OCI-LY1 (cell line): ENCODE measurements at regions not wholly inside any gene's neighbourhood (a gene's known extent, or its start where the extent isn't known, plus 50 kb on each side); places are given as distances from the start of the nearest gene placed in this dataset.

Experiments used
- H2AFZ ChIP-seq: fragments of 200-600 bp; sonication (generic), shearing (Covaris generic); 2 replicates; pipeline ENCODE4 v1.6.0; 2014; ENCODE audit warnings: antibody characterized with exemption, mild to moderate bottlenecking, low read length
- H3F3A ChIP-seq: fragments of 200-600 bp; sonication (generic), shearing (Covaris generic); 2 replicates; pipeline ENCODE4 v1.6.0; 2014; ENCODE audit warnings: mild to moderate bottlenecking, antibody characterized with exemption, low read length, moderate library complexity; ENCODE audit not compliant: insufficient read depth
- H3K27ac ChIP-seq: fragments of 200-600 bp; sonication (generic); 2 replicates; pipeline ENCODE4 v1.5.1; 2014; ENCODE audit warnings: low read length, mixed run types, mild to moderate bottlenecking, low read depth; ENCODE audit not compliant: poor library complexity, severe bottlenecking
- H3K27me3 ChIP-seq: fragments of 200-600 bp; sonication (generic); 2 replicates; pipeline ENCODE4 v1.6.0; 2014; ENCODE audit warnings: antibody characterized with exemption, mild to moderate bottlenecking, low read length, moderate library complexity; ENCODE audit not compliant: insufficient read depth
- H3K36me3 ChIP-seq: fragments of 200-600 bp; sonication (generic); 2 replicates; pipeline ENCODE4 v1.6.1; 2014; ENCODE audit warnings: mild to moderate bottlenecking, antibody characterized with exemption, low read length, moderate library complexity, mixed read lengths; ENCODE audit not compliant: insufficient read depth
- H3K4me1 ChIP-seq: fragments of 200-600 bp; sonication (generic); 2 replicates; pipeline ENCODE4 v1.5.1; 2014; ENCODE audit warnings: mild to moderate bottlenecking, low read length, moderate library complexity; ENCODE audit not compliant: insufficient read depth, severe bottlenecking
- H3K4me2 ChIP-seq: fragments of 200-600 bp; sonication (generic), shearing (Covaris generic); 2 replicates; pipeline ENCODE4 v1.6.1; 2014; ENCODE audit warnings: low read length
- H3K4me3 ChIP-seq: fragments of 200-600 bp; sonication (generic); 2 replicates; pipeline ENCODE4 v1.5.1; 2014; ENCODE audit warnings: low read length, low read depth, mild to moderate bottlenecking, mixed read lengths; ENCODE audit not compliant: poor library complexity, severe bottlenecking
- H3K79me2 ChIP-seq: fragments of 200-600 bp; shearing (Covaris generic); 2 replicates; pipeline ENCODE4 v1.6.1; 2016; ENCODE audit warnings: mixed run types, low read length, mixed read lengths; ENCODE audit not compliant: insufficient read depth
- H3K9ac ChIP-seq: fragments of 200-600 bp; sonication (generic), shearing (Covaris generic); 2 replicates; pipeline ENCODE4 v1.6.1; 2014; ENCODE audit warnings: mild to moderate bottlenecking, low read length, mixed read lengths
- H3K9me2 ChIP-seq: fragments of 200-600 bp; sonication (generic), shearing (Covaris generic); 2 replicates; pipeline ENCODE4 v1.6.1; 2014; ENCODE audit warnings: low read depth, mild to moderate bottlenecking, low read length, mixed read lengths
- H3K9me3 ChIP-seq: fragments of 200-600 bp; shearing (Covaris generic); 2 replicates; pipeline ENCODE4 v1.6.1; 2014; ENCODE audit warnings: low read length, mixed read lengths
- H4K20me1 ChIP-seq: fragments of 200-600 bp; sonication (generic), shearing (Covaris generic); 2 replicates; pipeline ENCODE4 v1.6.0; 2016; ENCODE audit warnings: mild to moderate bottlenecking, low read length; ENCODE audit not compliant: insufficient read depth
- CTCF ChIP-seq: fragments of 200-600 bp; sonication (generic), shearing (Covaris generic); IDR thresholded peaks from 2 replicates; pipeline ENCODE4 v1.5.1; 2017; ENCODE audit warnings: mild to moderate bottlenecking, antibody characterized with exemption, low read length, moderate library complexity, mixed read lengths
- EZH2 ChIP-seq: fragments of 200-600 bp; sonication (generic), shearing (Covaris generic); IDR thresholded peaks from 2 replicates; pipeline ENCODE4 v1.8.0; 2017; ENCODE audit warnings: borderline replicate concordance, mixed run types, mild to moderate bottlenecking, antibody characterized with exemption, low read length, moderate library complexity, mixed read lengths

- no peak overlapping the region for H3K4me3 ChIP-seq
- no peak for TF ChIP-seq CTCF
- TF ChIP-seq EZH2 = no peak
- no peaks in the 10 kb centered on the region for H3K4me1 ChIP-seq
- no peaks in the 10 kb centered on the region for H3K9me2 ChIP-seq
- no peak overlapping the region for H3K4me2 ChIP-seq
- H2AFZ ChIP-seq = no peak overlapping the region
- no peaks in the 10 kb centered on the region for H3K36me3 ChIP-seq
- no peak overlapping the region for H3K27ac ChIP-seq
- H3K27me3 ChIP-seq = no peaks in the 10 kb centered on the region
- H4K20me1 ChIP-seq = no peaks in the 10 kb centered on the region
- H3K79me2 ChIP-seq = no peaks in the 10 kb centered on the region
- no peaks in the 10 kb centered on the region for H3K9me3 ChIP-seq
- no peak overlapping the region for H3K9ac ChIP-seq
- H3F3A ChIP-seq = no peaks in the 10 kb centered on the region
Observed at GRCh38 chr3:66121318-66121717, 82.6 kb upstream of the MAGI1 start.

DNA sequence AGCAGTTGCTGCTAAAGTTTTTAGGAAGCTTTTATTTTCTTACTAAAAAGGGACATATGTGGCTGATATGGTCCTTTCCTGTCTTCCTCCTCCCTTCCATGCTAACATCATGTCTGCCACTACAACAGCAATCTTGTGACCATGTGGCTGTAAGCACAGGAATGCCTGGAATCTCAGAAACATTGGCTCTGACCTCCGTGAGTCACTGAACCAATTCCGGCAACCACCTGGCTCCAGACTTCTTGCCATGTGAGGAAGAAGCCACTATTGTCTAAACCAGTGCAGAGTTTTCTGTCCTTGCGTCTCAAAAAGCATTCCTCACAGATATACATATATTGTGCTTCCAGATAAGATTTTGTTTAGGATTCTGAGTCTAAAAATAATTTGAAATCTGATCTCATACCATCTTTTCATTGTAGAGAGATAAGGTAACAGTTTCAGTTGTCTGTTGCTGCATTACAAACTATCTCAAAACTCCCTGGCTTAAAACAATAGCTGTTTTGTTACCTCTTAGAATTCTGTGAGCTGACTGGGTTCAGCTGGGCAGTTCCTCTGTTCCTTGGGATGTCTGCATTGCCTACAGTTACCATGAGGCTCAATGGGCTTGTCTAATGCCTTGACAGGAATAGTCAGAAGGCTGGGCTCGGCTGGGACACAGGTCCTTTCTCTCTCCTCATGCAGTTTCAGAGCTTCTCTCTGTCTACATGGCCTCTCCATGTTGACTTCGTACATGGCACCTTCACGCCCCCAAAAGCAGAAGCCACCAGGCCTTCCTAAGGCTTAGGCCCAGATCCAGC lies 77.3 kb upstream of the MAGI1 start:
- no peak overlapping the region for H2AFZ ChIP-seq
- no peak overlapping the region for H3K9ac ChIP-seq
- H3K27ac ChIP-seq = no peak overlapping the region
- no peak overlapping the region for H3K4me2 ChIP-seq
- no peaks in the 10 kb centered on the region for H3K4me1 ChIP-seq
- H3F3A ChIP-seq = no peaks in the 10 kb centered on the region
- TF ChIP-seq CTCF = no peak
- no peak for TF ChIP-seq EZH2
- no peaks in the 10 kb centered on the region for H4K20me1 ChIP-seq
- no peaks in the 10 kb centered on the region for H3K79me2 ChIP-seq
- H3K4me3 ChIP-seq = no peak overlapping the region
- H3K9me3 ChIP-seq = no peaks in the 10 kb centered on the region
- no peaks in the 10 kb centered on the region for H3K27me3 ChIP-seq
- no peaks in the 10 kb centered on the region for H3K9me2 ChIP-seq
- H3K36me3 ChIP-seq = no peaks in the 10 kb centered on the region

GRCh38 chr3:66113542-66113941 lies 74.8 kb upstream of the MAGI1 start:
- no peaks in the 10 kb centered on the region for H4K20me1 ChIP-seq
- no peak overlapping the region for H3K9ac ChIP-seq
- no peak overlapping the region for H2AFZ ChIP-seq
- H3K79me2 ChIP-seq = no peaks in the 10 kb centered on the region
- no peaks in the 10 kb centered on the region for H3K9me2 ChIP-seq
- no peaks in the 10 kb centered on the region for H3F3A ChIP-seq
- H3K27me3 ChIP-seq = no peaks in the 10 kb centered on the region
- TF ChIP-seq CTCF (no peak), EZH2 (no peak)
- H3K4me2 ChIP-seq = no peak overlapping the region
- H3K4me3 ChIP-seq = no peak overlapping the region
- H3K9me3 ChIP-seq = no peaks in the 10 kb centered on the region
- no peaks in the 10 kb centered on the region for H3K36me3 ChIP-seq
- H3K27ac ChIP-seq = no peak overlapping the region
- no peaks in the 10 kb centered on the region for H3K4me1 ChIP-seq
